Panc1 (cell line): ENCODE measurements at regions not wholly inside any gene's neighbourhood (a gene's known extent, or its start where the extent isn't known, plus 50 kb on each side); places are given as distances from the start of the nearest gene placed in this dataset.

ENCODE experiments used
- TF ChIP-seq, protein P1 (sequence below): fragments of 450-650 bp; IDR thresholded peaks from 2 replicates; pipeline ENCODE4 v1.5.1; 2017; ENCODE audit warnings: mild to moderate bottlenecking
- TF ChIP-seq, protein P2 (sequence below), 2 experiments: IDR thresholded peaks; 2 replicates each; pipeline ENCODE4 v1.6.1; 2011 to 2012; ENCODE audit warnings: low read depth in 2 of 2, control low read depth in 1 of 2, low read length in 1 of 2, mild to moderate bottlenecking in 1 of 2, moderate library complexity in 1 of 2; ENCODE audit not compliant: insufficient read depth in 1 of 2

DNA sequence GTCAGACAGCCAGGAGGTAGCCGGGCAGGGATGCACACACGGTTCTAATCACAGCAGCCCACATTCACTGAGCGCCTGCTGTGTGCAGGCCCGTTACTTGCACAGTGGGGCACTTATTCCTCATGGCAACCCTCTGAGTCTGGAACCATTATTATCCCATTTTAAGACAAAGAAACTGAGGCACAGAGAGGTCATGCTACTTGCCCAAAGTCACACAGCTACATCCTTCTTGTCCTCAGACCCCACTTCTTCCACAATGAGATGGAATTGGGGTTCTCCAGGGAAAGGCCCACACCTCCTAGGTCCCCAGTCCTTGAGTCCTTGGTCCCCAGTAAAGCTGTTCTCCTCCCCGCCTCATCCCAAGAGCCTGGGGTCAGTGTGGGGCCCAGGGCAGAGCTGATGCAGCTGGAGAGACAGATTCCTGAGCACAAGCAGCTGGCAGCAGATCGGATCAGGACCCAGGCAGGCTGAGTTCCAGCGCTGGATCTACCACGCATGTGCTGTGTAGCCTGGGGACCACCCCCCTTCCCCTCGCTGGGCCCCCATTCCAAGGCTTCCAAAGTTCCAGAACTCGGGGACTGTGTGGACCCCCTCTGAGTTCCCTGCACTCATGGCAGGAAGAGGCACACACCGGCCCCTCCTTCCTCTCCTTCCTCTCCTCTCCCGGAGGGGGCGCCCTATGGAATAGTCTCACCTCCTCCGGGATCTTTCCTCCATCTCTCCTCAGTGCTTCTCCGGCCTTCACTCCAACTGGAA is 393.4 kb downstream of the MATN1 start:
- TF ChIP-seq, protein P1, sequence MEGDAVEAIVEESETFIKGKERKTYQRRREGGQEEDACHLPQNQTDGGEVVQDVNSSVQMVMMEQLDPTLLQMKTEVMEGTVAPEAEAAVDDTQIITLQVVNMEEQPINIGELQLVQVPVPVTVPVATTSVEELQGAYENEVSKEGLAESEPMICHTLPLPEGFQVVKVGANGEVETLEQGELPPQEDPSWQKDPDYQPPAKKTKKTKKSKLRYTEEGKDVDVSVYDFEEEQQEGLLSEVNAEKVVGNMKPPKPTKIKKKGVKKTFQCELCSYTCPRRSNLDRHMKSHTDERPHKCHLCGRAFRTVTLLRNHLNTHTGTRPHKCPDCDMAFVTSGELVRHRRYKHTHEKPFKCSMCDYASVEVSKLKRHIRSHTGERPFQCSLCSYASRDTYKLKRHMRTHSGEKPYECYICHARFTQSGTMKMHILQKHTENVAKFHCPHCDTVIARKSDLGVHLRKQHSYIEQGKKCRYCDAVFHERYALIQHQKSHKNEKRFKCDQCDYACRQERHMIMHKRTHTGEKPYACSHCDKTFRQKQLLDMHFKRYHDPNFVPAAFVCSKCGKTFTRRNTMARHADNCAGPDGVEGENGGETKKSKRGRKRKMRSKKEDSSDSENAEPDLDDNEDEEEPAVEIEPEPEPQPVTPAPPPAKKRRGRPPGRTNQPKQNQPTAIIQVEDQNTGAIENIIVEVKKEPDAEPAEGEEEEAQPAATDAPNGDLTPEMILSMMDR, result no peak
- TF ChIP-seq, protein P2, sequence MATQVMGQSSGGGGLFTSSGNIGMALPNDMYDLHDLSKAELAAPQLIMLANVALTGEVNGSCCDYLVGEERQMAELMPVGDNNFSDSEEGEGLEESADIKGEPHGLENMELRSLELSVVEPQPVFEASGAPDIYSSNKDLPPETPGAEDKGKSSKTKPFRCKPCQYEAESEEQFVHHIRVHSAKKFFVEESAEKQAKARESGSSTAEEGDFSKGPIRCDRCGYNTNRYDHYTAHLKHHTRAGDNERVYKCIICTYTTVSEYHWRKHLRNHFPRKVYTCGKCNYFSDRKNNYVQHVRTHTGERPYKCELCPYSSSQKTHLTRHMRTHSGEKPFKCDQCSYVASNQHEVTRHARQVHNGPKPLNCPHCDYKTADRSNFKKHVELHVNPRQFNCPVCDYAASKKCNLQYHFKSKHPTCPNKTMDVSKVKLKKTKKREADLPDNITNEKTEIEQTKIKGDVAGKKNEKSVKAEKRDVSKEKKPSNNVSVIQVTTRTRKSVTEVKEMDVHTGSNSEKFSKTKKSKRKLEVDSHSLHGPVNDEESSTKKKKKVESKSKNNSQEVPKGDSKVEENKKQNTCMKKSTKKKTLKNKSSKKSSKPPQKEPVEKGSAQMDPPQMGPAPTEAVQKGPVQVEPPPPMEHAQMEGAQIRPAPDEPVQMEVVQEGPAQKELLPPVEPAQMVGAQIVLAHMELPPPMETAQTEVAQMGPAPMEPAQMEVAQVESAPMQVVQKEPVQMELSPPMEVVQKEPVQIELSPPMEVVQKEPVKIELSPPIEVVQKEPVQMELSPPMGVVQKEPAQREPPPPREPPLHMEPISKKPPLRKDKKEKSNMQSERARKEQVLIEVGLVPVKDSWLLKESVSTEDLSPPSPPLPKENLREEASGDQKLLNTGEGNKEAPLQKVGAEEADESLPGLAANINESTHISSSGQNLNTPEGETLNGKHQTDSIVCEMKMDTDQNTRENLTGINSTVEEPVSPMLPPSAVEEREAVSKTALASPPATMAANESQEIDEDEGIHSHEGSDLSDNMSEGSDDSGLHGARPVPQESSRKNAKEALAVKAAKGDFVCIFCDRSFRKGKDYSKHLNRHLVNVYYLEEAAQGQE (IDR thresholded peaks at IDR 0.05; ENCODE audit: insufficient read depth in 1 of 2, low read depth in 2 of 2, low read length in 1 of 2), result no peak
